Loucy (cell line): ENCODE measurements at regions not wholly inside any gene's neighbourhood (a gene's known extent, or its start where the extent isn't known, plus 50 kb on each side); places are given as distances from the start of the nearest gene placed in this dataset.

ENCODE experiments used
- H2AFZ ChIP-seq: fragments of 200-600 bp; sonication (generic); 2 replicates; pipeline ENCODE4 v1.6.0; 2016; ENCODE audit warnings: antibody characterized with exemption, mild to moderate bottlenecking, low read length, moderate library complexity
- H3F3A ChIP-seq: fragments of 200-600 bp; 2 replicates; pipeline ENCODE4 v1.6.0; 2016; ENCODE audit warnings: antibody characterized with exemption, low read depth, mild to moderate bottlenecking
- H3K27me3 ChIP-seq: fragments of 200-600 bp; sonication (generic); 2 replicates; pipeline ENCODE4 v1.6.1; 2014; ENCODE audit warnings: low read length, mild to moderate bottlenecking; ENCODE audit not compliant: insufficient read depth, poor library complexity, severe bottlenecking
- H3K36me3 ChIP-seq: fragments of 200-600 bp; sonication (generic); 2 replicates; pipeline ENCODE4 v1.6.1; 2016; ENCODE audit warnings: low read length; ENCODE audit not compliant: insufficient read depth
- H3K4me1 ChIP-seq: fragments of 200-600 bp; sonication (generic); 2 replicates; pipeline ENCODE4 v1.5.1; 2014; ENCODE audit warnings: low read length, mild to moderate bottlenecking; ENCODE audit not compliant: insufficient read depth, poor library complexity, severe bottlenecking
- H3K4me2 ChIP-seq: fragments of 200-600 bp; sonication (generic); 2 replicates; pipeline ENCODE4 v1.6.0; 2014; ENCODE audit warnings: antibody characterized with exemption, low read length, low read depth, mild to moderate bottlenecking; ENCODE audit not compliant: poor library complexity, severe bottlenecking
- H3K4me3 ChIP-seq: fragments of 200-600 bp; sonication (generic); 2 replicates; pipeline ENCODE4 v1.5.1; 2014; ENCODE audit warnings: low read length, mild to moderate bottlenecking, mixed read lengths; ENCODE audit not compliant: poor library complexity, severe bottlenecking
- H3K79me2 ChIP-seq: fragments of 200-600 bp; sonication (generic); 2 replicates; pipeline ENCODE4 v1.6.1; 2014; ENCODE audit warnings: low read length; ENCODE audit not compliant: insufficient read depth
- H3K9ac ChIP-seq: fragments of 200-600 bp; sonication (generic); 2 replicates; pipeline ENCODE4 v1.6.0; 2014; ENCODE audit warnings: mild to moderate bottlenecking, low read depth, low read length, moderate library complexity; ENCODE audit not compliant: poor library complexity, severe bottlenecking
- H3K9me2 ChIP-seq: fragments of 200-600 bp; sonication (generic); replicated peaks from 2 replicates; pipeline ENCODE4 v1.6.1; 2016; ENCODE audit warnings: low read depth, low read length, mixed read lengths
- H3K9me3 ChIP-seq: fragments of 200-600 bp; sonication (generic); 2 replicates; pipeline ENCODE4 v1.6.1; 2014; ENCODE audit warnings: mild to moderate bottlenecking, antibody characterized with exemption, low read length, low read depth; ENCODE audit not compliant: insufficient read depth
- H4K20me1 ChIP-seq: fragments of 200-600 bp; sonication (generic); 2 replicates; pipeline ENCODE4 v1.6.0; 2014; ENCODE audit warnings: antibody characterized with exemption, low read length, mild to moderate bottlenecking; ENCODE audit not compliant: insufficient read depth, poor library complexity, severe bottlenecking
- CTCF ChIP-seq: fragments of 200-600 bp; sonication (generic); conservative IDR thresholded peaks from 2 replicates; pipeline ENCODE4 v1.5.1; 2014; ENCODE audit warnings: mild to moderate bottlenecking, antibody characterized with exemption, low read length
- EZH2phosphoT487 ChIP-seq: fragments of 200-600 bp; IDR thresholded peaks from 2 replicates; pipeline ENCODE4 v1.6.1; 2018; ENCODE audit warnings: antibody characterized with exemption, mild to moderate bottlenecking, moderate library complexity, borderline replicate concordance

- Histone ChIP-seq H4K20me1 (no peaks in the 10 kb centered on the region), H3K4me2 (no peak overlapping the region), H3K9ac (no peak overlapping the region), H3K79me2 (no peaks in the 10 kb centered on the region), H3K9me3 (no peaks in the 10 kb centered on the region), H2AFZ (no peak overlapping the region), H3K4me1 (no peaks in the 10 kb centered on the region), H3K27me3 (no peaks in the 10 kb centered on the region), H3K36me3 (no peaks in the 10 kb centered on the region), H3K9me2 (no peaks in the 10 kb centered on the region), H3K4me3 (no peak overlapping the region), H3F3A (no peaks in the 10 kb centered on the region)
- TF ChIP-seq EZH2phosphoT487 = no peak
- TF ChIP-seq CTCF = no peak
These were observed 401.9 kb upstream of the ACTBL2 start for GRCh38 chr5:57884346-57885102.

- Histone ChIP-seq H4K20me1 (no peaks in the 10 kb centered on the region), H3K4me3 (no peak overlapping the region), H3K79me2 (no peaks in the 10 kb centered on the region), H3K27me3 (no peaks in the 10 kb centered on the region), H3K9ac (no peak overlapping the region), H3K9me3 (no peaks in the 10 kb centered on the region), H3K9me2 (no peaks in the 10 kb centered on the region), H2AFZ (no peak overlapping the region), H3F3A (no peaks in the 10 kb centered on the region), H3K4me2 (no peak overlapping the region), H3K4me1 (peaks cover 8% of the 10 kb centered on the region), H3K36me3 (no peaks in the 10 kb centered on the region)
- TF ChIP-seq EZH2phosphoT487 (no peak), CTCF (no peak)
These were observed 397.6 kb upstream of the ACTBL2 start for GRCh38 chr5:57880216-57880615.

GRCh38 chr5:57878301-57878722 is 395.7 kb upstream of the ACTBL2 start:
- no peaks in the 10 kb centered on the region for H3F3A ChIP-seq
- no peaks in the 10 kb centered on the region for H3K79me2 ChIP-seq
- H3K9me3 ChIP-seq = no peaks in the 10 kb centered on the region
- H3K4me2 ChIP-seq = peak overlapping the region; percentile 4
- no peaks in the 10 kb centered on the region for H4K20me1 ChIP-seq
- no peaks in the 10 kb centered on the region for H3K27me3 ChIP-seq
- H3K9me2 ChIP-seq = no peaks in the 10 kb centered on the region
- H2AFZ ChIP-seq = no peak overlapping the region; the same call in 1 of the 2 replicates
- no peaks in the 10 kb centered on the region for H3K36me3 ChIP-seq
- TF ChIP-seq CTCF (no peak), EZH2phosphoT487 (no peak)
- no peak overlapping the region for H3K9ac ChIP-seq
- peaks cover 8% of the 10 kb centered on the region for H3K4me1 ChIP-seq
- no peak overlapping the region for H3K4me3 ChIP-seq
